ENCODE measurements at regions not wholly inside any gene's neighbourhood (a gene's known extent, or its start where the extent isn't known, plus 50 kb on each side); places are given as distances from the start of the nearest gene placed in this dataset.

DNA sequence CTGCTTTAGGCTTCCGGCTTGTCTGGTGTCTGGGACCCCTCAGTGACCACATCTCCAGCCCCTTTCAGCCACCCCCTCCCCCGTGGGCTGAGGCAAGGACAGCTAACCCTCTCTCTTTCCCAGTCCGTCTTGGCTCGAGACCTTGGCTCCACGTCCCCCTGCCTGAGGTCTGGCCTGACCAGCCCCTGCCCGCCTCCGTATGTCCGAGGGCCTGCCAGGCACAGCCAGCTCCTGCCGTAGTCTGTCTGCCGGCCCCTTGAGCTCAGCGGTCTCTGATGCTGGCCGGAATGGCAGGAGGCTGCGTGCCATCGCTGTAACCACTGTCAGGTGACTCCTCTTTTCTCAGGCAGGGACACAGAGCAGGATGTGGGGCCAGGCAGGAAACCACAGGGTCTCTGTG is 73.3 kb upstream of the LRPAP1 start:
- TF ChIP-seq CTCF (IDR thresholded peaks at IDR 0.05) (no peak), POLR2A (IDR thresholded peaks at IDR 0.05) (no peak)

All from lower leg skin (tissue), 3 donors.